SK-N-SH treated with all-trans-retinoic acid at 6 μM for 48 hours (cell line): ENCODE measurements at regions not wholly inside any gene's neighbourhood (a gene's known extent, or its start where the extent isn't known, plus 50 kb on each side); places are given as distances from the start of the nearest gene placed in this dataset.

Experiments
- ATAC-seq: fragments of 200-7000 bp; cut with Tn5 transposase; 3 replicates; pipeline ENCODE4 v1.9.1; 2020; ENCODE audit warnings: mild to moderate bottlenecking, moderate library complexity
- ARNTL ChIP-seq: fragments of 450-650 bp; formaldehyde crosslinking; IDR thresholded peaks from 2 replicates; pipeline ENCODE4 v1.5.0; 2020; ENCODE audit warnings: low read depth, mild to moderate bottlenecking, moderate library complexity, borderline replicate concordance
- BACH2 ChIP-seq: fragments of 250-450 bp; sonication (Bioruptor Pico); IDR thresholded peaks from 2 replicates; pipeline ENCODE4 v1.9.0; 2021; ENCODE audit warnings: mild to moderate bottlenecking, borderline replicate concordance
- CSDC2 ChIP-seq: fragments of 250-450 bp; sonication (Bioruptor Pico); IDR thresholded peaks from 2 replicates; pipeline ENCODE4 v1.5.0; 2020; ENCODE audit warnings: mild to moderate bottlenecking, moderate library complexity
- ESRRG ChIP-seq: fragments of 250-450 bp; sonication (Bioruptor Pico); IDR thresholded peaks from 2 replicates; pipeline ENCODE4 v1.6.1; 2021; ENCODE audit warnings: mild to moderate bottlenecking
- GLIS3 ChIP-seq: fragments of 250-450 bp; sonication (Bioruptor Pico); IDR thresholded peaks from 2 replicates; pipeline ENCODE4 v1.5.0; 2020; ENCODE audit warnings: mild to moderate bottlenecking, moderate library complexity
- ISL1 ChIP-seq: fragments of 250-450 bp; sonication (Bioruptor Pico); IDR thresholded peaks from 2 replicates; pipeline ENCODE4 v2.1.2; 2022; ENCODE audit warnings: mild to moderate bottlenecking, moderate library complexity
- OSR1 ChIP-seq: fragments of 250-450 bp; sonication (Bioruptor Pico); IDR thresholded peaks from 2 replicates; pipeline ENCODE4 v1.8.0; 2022; ENCODE audit warnings: moderate library complexity, mild to moderate bottlenecking, inconsistent platforms
- RARB ChIP-seq: fragments of 250-450 bp; sonication (Bioruptor Pico); IDR thresholded peaks from 2 replicates; pipeline ENCODE4 v1.8.0; 2021; ENCODE audit warnings: mild to moderate bottlenecking, moderate library complexity
- SNAI2 ChIP-seq: fragments of 250-450 bp; sonication (Bioruptor Pico); IDR thresholded peaks from 2 replicates; pipeline ENCODE4 v1.5.0; 2020; ENCODE audit warnings: mild to moderate bottlenecking, moderate library complexity
- TCF4 ChIP-seq: fragments of 250-450 bp; sonication (Bioruptor Pico); IDR thresholded peaks from 2 replicates; pipeline ENCODE4 v1.8.0; 2021; ENCODE audit warnings: mild to moderate bottlenecking, moderate library complexity, borderline replicate concordance
- ZC3H10 ChIP-seq: fragments of 250-450 bp; sonication (Bioruptor Pico); IDR thresholded peaks from 2 replicates; pipeline ENCODE4 v1.5.1; 2021; ENCODE audit warnings: mild to moderate bottlenecking, moderate library complexity
- ZFP3 ChIP-seq: fragments of 250-450 bp; sonication (Bioruptor Pico); IDR thresholded peaks from 2 replicates; pipeline ENCODE4 v1.5.0; 2020; ENCODE audit warnings: mild to moderate bottlenecking, moderate library complexity
- ZFP30 ChIP-seq: fragments of 450-650 bp; formaldehyde crosslinking; IDR thresholded peaks from 2 replicates; pipeline ENCODE4 v1.5.0; 2022; ENCODE audit warnings: mild to moderate bottlenecking, moderate library complexity
- ZNF565 ChIP-seq: fragments of 450-650 bp; formaldehyde crosslinking; conservative IDR thresholded peaks from 2 replicates; pipeline ENCODE4 v1.5.0; 2020; ENCODE audit warnings: low read depth, mild to moderate bottlenecking, moderate library complexity
- ZNF70 ChIP-seq: fragments of 450-650 bp; formaldehyde crosslinking; IDR thresholded peaks from 2 replicates; pipeline ENCODE4 v1.5.0; 2020; ENCODE audit warnings: mild to moderate bottlenecking, moderate library complexity
- ZNF8 ChIP-seq: fragments of 450-650 bp; formaldehyde crosslinking; IDR thresholded peaks from 2 replicates; pipeline ENCODE4 v1.5.0; 2020; ENCODE audit warnings: mild to moderate bottlenecking, moderate library complexity
- TF ChIP-seq, protein P1 (sequence below): fragments of 250-450 bp; sonication (Bioruptor Pico); IDR thresholded peaks from 2 replicates; pipeline ENCODE4 v1.5.0; 2020; ENCODE audit warnings: mild to moderate bottlenecking, moderate library complexity
- TF ChIP-seq, protein P2 (sequence below): fragments of 250-450 bp; sonication (Bioruptor Pico); IDR thresholded peaks from 2 replicates; pipeline ENCODE4 v1.8.0; 2021; ENCODE audit warnings: low read depth, mild to moderate bottlenecking, moderate library complexity, borderline replicate concordance
- TF ChIP-seq, protein P3 (sequence below): fragments of 250-450 bp; sonication (Bioruptor Pico); IDR thresholded peaks from 2 replicates; pipeline ENCODE4 v1.5.1; 2020; ENCODE audit warnings: low read depth, mild to moderate bottlenecking, moderate library complexity
- TF ChIP-seq, protein P4 (sequence below): fragments of 250-450 bp; sonication (Bioruptor Pico); IDR thresholded peaks from 2 replicates; pipeline ENCODE4 v1.8.0; 2020; ENCODE audit warnings: mild to moderate bottlenecking, moderate library complexity, borderline replicate concordance
- TF ChIP-seq, protein P5 (sequence below): fragments of 250-450 bp; sonication (Bioruptor Pico); IDR thresholded peaks from 2 replicates; pipeline ENCODE4 v1.5.1; 2021; ENCODE audit warnings: mild to moderate bottlenecking, moderate library complexity

DNA sequence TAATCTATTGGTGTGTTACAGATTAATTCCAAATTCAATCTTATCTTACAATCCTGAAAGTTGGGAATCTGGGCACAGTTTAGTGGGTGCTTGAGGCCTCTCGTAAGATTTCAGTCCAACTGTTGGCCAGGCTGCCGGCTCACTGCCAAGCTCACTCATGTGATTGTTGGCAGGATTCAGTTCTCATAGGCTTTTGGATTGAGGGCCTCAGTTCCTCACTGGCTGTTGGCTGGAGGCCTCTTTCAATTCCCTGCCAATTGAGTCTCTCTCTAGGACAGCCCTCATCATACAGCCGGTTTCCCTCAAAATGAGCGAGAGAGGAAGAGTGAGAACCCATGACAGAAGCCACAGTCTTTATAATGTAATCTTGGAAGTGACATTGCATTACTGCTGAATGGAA is 123.5 kb upstream of the FBXO33 start:
- TF ChIP-seq, protein P1, sequence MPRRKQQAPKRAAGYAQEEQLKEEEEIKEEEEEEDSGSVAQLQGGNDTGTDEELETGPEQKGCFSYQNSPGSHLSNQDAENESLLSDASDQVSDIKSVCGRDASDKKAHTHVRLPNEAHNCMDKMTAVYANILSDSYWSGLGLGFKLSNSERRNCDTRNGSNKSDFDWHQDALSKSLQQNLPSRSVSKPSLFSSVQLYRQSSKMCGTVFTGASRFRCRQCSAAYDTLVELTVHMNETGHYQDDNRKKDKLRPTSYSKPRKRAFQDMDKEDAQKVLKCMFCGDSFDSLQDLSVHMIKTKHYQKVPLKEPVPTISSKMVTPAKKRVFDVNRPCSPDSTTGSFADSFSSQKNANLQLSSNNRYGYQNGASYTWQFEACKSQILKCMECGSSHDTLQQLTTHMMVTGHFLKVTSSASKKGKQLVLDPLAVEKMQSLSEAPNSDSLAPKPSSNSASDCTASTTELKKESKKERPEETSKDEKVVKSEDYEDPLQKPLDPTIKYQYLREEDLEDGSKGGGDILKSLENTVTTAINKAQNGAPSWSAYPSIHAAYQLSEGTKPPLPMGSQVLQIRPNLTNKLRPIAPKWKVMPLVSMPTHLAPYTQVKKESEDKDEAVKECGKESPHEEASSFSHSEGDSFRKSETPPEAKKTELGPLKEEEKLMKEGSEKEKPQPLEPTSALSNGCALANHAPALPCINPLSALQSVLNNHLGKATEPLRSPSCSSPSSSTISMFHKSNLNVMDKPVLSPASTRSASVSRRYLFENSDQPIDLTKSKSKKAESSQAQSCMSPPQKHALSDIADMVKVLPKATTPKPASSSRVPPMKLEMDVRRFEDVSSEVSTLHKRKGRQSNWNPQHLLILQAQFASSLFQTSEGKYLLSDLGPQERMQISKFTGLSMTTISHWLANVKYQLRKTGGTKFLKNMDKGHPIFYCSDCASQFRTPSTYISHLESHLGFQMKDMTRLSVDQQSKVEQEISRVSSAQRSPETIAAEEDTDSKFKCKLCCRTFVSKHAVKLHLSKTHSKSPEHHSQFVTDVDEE = no peak
- TF ChIP-seq ZFP30 (CRISPR knock-in tag) (no peak), ZFP3 (CRISPR knock-in tag) (no peak), BACH2 (no peak), OSR1 (CRISPR knock-in tag) (no peak), TCF4 (CRISPR knock-in tag) (no peak), ZNF8 (CRISPR knock-in tag) (no peak), ARNTL (no peak), ZNF565 (CRISPR knock-in tag) (no peak), ZC3H10 (CRISPR knock-in tag) (no peak), CSDC2 (no peak), GLIS3 (CRISPR knock-in tag) (no peak), SNAI2 (CRISPR knock-in tag) (no peak)
- TF ChIP-seq, protein P2, sequence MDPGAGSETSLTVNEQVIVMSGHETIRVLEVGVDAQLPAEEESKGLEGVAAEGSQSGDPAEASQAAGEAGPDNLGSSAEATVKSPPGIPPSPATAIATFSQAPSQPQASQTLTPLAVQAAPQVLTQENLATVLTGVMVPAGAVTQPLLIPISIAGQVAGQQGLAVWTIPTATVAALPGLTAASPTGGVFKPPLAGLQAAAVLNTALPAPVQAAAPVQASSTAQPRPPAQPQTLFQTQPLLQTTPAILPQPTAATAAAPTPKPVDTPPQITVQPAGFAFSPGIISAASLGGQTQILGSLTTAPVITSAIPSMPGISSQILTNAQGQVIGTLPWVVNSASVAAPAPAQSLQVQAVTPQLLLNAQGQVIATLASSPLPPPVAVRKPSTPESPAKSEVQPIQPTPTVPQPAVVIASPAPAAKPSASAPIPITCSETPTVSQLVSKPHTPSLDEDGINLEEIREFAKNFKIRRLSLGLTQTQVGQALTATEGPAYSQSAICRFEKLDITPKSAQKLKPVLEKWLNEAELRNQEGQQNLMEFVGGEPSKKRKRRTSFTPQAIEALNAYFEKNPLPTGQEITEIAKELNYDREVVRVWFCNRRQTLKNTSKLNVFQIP (CRISPR knock-in tag) = no peak
- TF ChIP-seq, protein P3, sequence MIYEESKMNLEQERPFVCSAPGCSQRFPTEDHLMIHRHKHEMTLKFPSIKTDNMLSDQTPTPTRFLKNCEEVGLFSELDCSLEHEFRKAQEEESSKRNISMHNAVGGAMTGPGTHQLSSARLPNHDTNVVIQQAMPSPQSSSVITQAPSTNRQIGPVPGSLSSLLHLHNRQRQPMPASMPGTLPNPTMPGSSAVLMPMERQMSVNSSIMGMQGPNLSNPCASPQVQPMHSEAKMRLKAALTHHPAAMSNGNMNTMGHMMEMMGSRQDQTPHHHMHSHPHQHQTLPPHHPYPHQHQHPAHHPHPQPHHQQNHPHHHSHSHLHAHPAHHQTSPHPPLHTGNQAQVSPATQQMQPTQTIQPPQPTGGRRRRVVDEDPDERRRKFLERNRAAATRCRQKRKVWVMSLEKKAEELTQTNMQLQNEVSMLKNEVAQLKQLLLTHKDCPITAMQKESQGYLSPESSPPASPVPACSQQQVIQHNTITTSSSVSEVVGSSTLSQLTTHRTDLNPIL = no peak
- TF ChIP-seq, all 23 proteins: peak for 0
- ATAC-seq = no peak

DNA sequence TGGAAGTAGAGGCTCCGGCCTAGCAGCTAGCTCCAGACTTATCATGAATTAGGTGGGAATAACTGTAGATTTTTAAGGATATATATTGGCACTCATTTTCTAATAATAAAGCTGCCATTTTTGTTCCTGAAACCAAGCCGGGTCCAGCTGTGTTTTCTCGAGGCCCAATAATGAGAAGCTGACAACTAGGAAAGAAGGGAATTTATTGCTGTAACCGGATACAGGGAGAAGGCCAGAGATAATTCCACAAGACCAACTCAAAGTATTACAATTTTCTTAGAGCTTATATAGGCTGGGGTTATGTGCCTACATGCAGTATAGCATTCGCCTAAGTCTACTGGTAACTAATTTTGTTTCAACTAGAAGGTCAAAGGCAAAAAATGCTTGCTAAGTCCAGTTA is 122.3 kb upstream of the FBXO33 start:
- TF ChIP-seq, protein P4, sequence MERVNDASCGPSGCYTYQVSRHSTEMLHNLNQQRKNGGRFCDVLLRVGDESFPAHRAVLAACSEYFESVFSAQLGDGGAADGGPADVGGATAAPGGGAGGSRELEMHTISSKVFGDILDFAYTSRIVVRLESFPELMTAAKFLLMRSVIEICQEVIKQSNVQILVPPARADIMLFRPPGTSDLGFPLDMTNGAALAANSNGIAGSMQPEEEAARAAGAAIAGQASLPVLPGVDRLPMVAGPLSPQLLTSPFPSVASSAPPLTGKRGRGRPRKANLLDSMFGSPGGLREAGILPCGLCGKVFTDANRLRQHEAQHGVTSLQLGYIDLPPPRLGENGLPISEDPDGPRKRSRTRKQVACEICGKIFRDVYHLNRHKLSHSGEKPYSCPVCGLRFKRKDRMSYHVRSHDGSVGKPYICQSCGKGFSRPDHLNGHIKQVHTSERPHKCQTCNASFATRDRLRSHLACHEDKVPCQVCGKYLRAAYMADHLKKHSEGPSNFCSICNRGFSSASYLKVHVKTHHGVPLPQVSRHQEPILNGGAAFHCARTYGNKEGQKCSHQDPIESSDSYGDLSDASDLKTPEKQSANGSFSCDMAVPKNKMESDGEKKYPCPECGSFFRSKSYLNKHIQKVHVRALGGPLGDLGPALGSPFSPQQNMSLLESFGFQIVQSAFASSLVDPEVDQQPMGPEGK (CRISPR knock-in tag) = no peak
- TF ChIP-seq ZNF8 (CRISPR knock-in tag) (no peak), CSDC2 (no peak), SNAI2 (CRISPR knock-in tag) (no peak), ZC3H10 (CRISPR knock-in tag) (no peak), ISL1 (CRISPR knock-in tag) (no peak), ZNF565 (CRISPR knock-in tag) (no peak), GLIS3 (CRISPR knock-in tag) (no peak), ZNF70 (CRISPR knock-in tag) (no peak), BACH2 (no peak), OSR1 (CRISPR knock-in tag) (no peak), ZFP30 (CRISPR knock-in tag) (no peak), ESRRG (CRISPR knock-in tag) (no peak), RARB (no peak), ZFP3 (CRISPR knock-in tag) (no peak), ARNTL (no peak)
- TF ChIP-seq, protein P1 = no peak
- TF ChIP-seq, protein P3 = no peak
- TF ChIP-seq, protein P5, sequence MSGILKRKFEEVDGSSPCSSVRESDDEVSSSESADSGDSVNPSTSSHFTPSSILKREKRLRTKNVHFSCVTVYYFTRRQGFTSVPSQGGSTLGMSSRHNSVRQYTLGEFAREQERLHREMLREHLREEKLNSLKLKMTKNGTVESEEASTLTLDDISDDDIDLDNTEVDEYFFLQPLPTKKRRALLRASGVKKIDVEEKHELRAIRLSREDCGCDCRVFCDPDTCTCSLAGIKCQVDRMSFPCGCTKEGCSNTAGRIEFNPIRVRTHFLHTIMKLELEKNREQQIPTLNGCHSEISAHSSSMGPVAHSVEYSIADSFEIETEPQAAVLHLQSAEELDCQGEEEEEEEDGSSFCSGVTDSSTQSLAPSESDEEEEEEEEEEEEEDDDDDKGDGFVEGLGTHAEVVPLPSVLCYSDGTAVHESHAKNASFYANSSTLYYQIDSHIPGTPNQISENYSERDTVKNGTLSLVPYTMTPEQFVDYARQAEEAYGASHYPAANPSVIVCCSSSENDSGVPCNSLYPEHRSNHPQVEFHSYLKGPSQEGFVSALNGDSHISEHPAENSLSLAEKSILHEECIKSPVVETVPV (CRISPR knock-in tag) = no peak
- TF ChIP-seq, protein P2 (CRISPR knock-in tag) = no peak

More for the DNA sequence above, 122.3 kb upstream of the FBXO33 start:
- ATAC-seq = no peak
